HG03342 (cell line): ENCODE measurements at regions not wholly inside any gene's neighbourhood (a gene's known extent, or its start where the extent isn't known, plus 50 kb on each side); places are given as distances from the start of the nearest gene placed in this dataset.
"Not testable (repeated sequence)": the region's sequence is repeated elsewhere in the genome, so short reads cannot be mapped to it uniquely, and the experiment has no call there.

ENCODE experiments used
- ATAC-seq: cut with Tn5 transposase; IDR thresholded peaks from one replicate; pipeline ENCODE4 v1.9.1; 2021; ENCODE audit warnings: mild to moderate bottlenecking, moderate library complexity; ENCODE audit not compliant: unreplicated experiment

DNA sequence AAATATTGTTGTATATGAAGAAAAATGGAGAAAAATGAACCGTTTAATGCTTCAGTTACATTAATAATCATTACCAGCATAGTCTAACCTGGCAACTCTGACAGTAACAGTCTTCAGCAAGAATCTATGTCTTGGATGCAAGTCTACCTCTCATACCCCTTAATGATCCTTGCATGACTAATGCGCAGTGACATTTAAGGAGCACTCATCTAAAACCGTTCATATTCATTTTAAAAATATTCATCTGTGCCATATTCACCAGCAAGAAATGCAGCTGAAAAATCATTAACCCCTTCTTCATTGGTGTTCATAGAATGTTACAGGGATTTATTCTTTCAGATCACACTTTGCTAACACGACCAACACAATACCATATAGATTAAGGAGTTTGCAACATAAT lies 227.2 kb upstream of the ASCC3 start:
- ATAC-seq, result no peak

DNA sequence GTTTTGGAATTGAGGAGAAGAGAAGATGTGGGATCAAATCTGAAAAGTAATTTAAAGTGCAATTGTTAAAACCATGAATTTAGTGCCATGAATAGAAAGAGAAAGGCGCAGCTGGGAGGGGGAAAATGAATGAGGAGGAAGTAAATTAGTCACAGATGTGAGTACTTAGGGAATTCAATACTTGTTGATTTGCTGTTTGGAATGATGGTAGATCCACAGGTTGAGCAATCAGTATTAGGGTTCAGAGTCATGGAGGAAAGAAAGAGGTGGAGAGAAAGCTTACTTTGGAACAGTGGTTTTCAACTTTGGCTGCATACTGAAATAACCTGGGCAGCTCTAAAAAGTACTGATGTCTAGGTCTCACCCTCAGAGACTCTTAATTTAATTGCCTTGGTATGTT lies 229.7 kb upstream of the ASCC3 start:
- no peak for ATAC-seq

DNA sequence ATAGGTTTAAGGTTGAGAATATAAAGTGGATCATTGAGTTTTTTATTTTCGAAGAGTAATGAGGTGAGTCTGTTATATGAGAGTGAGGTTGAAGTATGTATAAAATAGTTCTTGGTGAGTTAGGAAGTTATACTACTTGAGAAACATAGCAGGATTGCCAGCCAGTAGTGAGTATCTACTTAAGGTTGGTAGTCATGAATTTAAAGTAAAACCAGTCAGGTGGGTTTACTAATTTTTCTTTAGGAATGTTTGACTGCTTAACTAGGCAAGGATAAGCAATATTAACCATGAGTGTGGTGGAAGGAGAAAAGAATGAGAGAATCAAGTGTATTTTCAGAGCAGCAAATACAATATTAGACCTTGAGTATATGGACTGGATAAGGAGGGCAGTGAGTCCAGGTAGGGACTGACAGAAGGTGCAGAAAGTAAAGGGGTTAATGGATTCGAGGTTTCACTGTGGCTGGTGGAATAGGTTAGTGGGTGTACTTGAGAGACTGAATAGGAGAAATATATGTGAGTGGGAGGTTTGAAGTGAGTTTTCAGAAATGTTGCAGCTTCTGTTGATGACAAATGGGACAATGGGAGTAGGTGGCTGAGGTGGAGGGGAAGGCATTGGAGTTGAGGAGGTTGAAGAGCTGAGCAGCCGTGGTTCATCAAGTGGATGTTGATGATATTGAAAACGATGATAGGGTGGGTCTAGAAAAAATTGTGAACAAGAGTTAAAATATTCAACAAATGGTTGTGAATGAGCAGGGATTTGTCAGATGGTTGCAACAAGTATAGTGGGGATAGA lies 232.5 kb upstream of the ASCC3 start:
- no peak for ATAC-seq

DNA sequence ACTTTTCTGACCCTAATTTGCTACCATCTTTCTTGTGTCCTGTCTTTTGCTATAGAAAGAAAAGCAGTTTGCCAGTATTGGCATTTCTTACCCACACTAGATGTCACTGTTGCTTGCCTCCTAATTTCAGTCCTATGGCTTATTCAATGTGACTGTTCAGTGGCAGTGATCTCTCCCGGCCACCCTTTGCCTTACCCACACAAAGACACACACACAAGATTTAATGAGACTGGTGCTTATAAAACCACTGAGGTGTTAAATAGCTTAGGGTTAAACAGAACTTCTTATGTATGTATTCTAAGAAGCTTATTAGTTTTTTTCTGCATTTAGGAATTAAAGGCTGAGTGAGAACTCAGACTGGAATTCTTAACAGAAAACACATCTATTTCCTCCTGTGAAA lies 233.6 kb upstream of the ASCC3 start:
- no peak for ATAC-seq

DNA sequence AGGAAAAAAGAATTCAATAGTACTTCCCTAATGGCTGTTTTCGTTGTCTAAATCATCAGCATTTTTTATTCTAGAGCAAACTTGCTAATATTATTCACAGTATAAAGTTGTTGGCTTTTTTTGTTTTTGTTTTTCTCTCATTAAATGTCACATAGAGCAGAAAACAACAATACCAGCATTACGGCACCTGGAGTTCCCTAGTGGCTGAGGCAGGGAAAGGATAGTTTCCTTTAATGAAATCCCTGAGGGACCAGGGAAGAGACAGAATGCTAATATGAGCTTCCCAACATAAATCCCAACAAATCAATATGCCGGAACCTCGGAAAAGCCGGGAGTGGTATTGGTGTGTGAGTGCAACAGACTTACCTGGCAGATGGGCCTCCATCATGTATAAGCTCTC lies 235.2 kb upstream of the ASCC3 start:
- no peak for ATAC-seq

DNA sequence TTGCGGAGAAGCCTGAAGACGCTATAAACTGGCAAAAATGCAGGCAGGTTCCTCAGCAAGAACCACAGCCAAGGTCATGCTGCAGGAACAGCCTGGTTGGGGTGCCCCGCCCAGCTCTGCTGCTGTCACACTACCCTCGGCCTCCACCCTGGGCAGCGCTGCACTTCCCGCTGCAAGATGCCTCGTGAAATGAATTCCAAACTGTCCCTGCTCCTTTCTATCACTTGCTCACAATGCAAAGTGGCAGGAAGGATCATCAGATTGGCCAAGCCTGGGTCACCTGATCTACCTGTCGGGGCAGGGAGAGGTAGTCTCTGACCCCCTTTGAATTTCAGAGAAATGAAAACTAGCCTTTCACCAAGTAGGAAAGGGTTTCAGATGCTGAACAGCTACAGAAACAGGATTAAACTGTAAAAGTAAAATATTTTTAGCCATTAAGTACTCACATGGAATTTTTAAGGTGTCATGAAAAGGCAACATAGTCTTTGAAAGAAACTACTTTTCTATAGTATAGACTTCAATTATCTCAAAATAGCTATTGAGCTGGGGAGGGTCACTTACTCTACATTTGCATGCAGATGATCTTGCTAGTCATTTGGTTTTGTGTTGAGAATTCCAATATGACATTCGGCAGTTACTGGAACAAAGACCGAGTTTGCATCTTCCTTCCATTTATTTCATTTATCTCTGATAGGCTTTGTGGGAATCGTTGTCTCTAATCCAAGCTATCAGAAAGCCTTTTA lies 236.4 kb upstream of the ASCC3 start:
- no peak for ATAC-seq

DNA sequence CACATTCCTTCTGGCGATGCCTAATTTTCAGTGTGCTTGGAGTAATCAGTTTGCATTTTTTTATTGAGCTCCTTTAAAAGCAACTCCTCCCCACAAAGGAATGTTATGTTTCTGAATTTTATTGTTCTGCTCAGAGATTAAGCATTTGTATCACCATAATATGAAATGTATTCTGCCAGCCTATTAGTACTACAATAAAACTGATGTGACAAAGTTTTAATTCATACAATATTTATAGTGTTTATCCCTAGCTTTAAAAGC lies 236.9 kb upstream of the ASCC3 start:
- ATAC-seq, result no peak

DNA sequence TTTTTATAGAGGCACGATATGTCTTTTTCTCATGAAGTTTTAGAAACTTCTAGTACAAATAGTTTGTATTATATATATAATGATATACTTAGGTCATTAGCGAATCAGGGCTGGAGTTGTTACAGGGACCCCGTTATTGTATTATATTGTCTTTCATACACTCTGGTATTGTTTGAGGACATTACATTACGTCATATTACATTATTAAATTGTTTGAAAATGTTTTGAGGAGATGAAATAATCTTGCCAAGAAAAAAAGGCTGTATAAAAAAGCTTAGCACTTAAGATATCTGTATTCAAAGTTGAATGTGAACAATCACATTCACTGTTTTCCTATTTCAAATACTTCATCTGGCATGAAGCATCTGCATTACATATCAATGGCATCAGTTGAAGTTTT lies 239.6 kb upstream of the ASCC3 start:
- no peak for ATAC-seq

DNA sequence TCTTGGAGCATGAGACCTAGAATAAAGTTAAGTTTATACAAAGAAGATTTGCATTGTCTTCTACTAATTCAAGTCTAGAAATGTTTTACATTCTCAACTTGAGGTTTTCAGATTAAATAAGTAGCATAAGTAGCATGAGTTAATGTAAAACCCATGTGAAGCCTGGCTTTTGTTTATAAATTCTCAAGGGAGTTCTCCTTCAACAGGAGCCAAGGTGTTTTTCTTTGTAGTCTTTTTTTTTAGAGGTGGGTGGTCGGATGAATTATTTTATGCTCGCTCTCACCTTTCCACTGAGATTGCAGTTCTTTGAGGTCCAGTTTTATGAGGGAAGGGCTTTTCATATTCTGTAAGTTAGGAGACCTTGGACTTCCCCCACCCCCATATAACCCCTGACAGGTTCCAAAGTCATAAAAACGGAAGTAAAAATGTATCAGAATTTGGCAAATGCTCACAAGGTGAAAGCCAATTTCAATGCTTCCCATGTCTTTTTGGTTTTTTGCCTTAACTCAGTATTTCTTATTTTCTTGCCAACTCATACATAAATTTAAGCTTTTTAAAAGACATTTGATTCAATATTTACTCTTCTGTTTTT lies 244.3 kb upstream of the ASCC3 start:
- ATAC-seq, result no peak

DNA sequence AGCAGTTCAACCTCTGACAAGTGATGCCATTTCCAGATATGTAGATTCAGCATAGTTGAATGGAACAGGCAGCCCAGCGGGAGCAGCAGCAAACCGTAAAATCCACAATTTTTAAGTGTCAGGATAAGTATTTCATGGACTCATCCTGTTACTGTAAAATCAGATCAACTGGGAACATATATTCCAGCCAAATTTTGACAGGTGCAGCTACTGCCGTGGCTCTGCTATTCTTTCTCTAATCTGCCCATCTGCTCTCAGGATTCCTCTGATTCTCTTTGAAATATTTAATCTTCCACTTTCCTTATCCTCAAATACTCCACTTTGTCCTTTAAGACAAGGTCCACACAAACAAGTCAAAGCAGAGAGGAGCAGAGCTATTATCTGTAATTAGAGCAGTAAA lies 245.4 kb upstream of the ASCC3 start:
- ATAC-seq, result no peak

DNA sequence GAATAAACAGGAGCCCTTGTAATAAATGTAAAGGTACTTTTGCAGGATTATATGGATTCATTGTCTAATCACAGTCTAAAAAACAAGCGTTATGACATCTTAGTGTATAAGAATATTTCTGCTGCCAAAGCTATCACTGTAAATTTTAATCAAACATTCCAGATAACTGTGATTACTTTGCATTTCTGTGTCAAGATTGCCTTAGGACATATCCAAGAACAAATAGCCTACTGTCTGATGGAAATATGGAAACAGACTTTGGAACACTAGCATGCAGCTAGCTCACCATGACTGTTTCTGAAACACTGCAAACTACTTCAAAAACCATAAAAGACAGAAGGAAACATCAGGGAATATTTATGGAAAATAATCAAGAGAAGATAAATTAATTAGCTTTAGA lies 248.7 kb upstream of the ASCC3 start:
- no peak for ATAC-seq

DNA sequence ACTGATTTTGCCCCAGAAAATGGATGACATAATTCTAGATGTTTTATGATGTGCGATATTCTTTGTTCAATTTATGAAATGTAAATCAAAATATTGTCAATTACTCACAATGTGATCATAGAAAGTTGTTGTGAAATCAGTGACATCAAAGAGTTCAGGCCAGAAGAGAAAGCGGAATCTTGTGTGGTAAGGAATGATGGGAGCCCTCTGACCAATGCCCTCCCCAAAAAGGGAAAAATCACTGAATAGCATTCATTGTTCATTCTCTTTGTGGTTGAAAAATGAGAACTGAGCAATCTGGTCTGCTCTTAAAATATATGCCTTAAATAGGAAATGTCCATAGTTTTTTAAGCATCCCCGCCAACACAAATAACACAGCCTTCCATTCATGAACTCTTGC lies 247.1 kb upstream of the GRIK2 start:
- ATAC-seq, result no peak

DNA sequence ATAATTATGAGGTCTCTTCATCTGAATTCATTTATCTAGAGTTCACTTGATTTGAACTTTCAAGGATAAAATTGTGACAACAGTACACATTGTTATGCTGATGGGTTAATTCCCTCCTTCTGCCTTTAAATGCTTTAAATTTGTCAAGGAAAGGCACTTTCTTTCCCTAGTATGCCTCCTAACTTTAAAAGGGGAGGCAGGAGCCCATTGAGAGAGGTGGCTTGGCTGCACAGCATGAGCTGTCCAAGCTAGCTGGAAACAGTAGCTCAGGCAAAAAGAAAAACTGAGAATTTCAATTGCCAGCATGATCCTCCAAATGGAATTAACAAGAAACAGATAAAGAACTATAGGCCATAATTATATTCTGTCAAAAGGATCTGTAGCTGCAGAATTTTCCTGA lies 243.3 kb upstream of the GRIK2 start:
- no peak for ATAC-seq

DNA sequence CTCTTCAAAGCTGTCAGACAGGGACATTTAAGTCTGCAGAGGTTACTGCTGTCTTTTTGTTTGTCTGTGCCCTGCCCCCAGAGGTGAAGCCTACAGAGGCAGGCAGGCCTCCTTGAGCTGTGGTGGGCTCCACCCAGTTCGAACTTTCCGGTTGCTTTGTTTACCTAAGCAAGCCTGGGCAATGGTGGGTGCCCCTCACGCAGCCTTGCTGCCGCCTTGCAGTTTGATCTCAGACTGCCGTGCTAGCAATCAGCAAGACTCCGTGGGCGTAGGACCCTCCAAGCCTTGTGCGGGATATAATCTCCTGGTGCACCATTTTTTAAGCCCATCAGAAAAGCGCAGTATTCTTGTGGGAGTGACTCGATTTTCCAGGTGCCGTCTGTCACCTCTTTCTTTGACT lies 235.9 kb upstream of the GRIK2 start:
- not testable (repeated sequence) for ATAC-seq

DNA sequence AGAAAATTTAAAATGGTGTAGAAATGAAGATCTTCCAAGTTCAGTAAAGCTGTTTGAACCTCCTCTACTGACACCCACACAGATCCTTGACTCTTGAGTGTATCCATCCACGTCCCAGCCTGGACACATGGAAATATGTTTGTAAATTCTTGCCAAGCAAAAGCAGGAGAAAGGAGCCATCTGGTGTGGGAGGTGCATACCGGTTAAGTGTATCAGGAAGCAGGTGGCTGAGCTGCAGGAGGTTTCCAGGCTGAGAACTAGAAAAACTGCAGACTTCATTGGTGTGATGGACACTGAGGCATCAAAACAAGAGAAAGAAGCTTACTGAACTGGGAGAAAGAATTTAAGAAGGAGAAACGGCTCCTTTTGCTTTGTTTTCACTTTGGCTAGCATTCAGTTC lies 229.9 kb upstream of the GRIK2 start:
- no peak for ATAC-seq

DNA sequence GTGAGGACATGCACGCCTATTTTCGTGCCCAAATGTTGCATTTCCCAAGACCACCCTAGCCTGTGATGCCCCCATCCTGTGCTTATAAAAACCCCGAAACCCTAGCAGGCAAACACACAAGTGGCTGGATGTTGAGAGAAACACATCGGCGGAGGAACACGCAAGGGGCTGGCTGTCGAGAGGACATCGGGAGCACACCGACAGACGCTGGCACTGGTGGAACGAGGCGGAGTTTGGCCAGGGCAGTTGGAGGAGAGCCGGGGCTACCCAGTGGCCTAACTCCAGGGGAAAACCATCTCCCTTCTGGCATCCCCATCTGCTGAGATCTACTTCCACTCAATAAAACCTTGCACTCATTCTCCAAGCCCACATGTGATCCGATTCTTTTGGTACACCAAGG lies 225.9 kb upstream of the GRIK2 start:
- no peak for ATAC-seq

DNA sequence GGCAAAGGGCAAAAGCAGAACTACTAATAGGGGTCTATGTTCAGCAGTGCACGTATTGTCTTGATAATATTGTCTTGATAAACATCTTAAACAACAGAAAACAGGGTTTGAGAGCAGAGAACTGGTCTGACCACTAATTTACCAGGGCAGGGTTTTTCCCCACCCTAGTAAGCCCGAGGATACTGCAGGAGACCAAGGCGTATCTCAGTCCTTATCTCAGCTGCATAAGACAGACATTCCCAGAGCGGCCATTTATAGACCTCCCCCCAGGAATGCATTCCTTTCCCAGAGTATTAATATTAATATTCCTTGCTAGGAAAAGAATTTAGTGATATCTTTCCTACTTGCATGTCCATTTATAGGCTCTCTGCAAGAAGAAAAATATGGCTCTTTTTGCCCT lies 222.5 kb upstream of the GRIK2 start:
- not testable (repeated sequence) for ATAC-seq

DNA sequence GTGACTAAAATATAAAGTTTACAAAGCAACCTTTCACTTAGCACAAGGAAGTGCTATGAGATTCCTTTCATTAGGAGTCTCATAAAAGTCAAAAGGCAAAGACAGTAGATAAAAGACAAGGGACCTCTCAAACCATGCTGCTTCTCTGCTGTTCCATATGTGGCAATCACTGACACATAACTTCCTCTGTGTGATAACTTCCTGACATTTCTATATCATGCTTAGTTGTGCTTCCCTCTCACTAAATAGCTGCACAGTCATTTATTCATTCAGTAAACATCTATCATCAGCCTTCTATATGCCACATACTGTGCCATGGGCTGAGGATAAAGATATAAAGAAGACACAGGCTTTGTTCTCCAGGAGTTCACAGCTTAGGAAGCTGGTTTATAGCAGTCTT lies 214.8 kb upstream of the GRIK2 start:
- ATAC-seq, result no peak

DNA sequence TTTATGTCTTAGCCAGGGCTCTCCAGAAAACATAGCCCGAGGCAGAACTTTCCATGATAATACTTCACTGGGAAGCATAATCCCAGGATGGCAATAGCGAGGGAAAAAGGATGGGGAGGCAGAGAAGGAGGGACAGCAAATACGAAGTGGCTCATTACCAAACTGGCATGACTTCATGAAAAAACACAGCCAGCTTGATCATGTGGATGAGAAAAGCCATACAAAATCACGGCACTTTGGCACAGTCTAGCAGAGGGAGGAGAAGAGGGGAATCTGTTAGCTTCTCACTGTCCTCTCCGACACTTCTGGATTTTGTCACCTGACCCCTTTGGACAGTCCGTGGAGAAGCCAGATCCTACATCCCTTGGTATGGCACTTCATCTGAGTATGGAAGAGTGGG lies 212.5 kb upstream of the GRIK2 start:
- ATAC-seq, result no peak

DNA sequence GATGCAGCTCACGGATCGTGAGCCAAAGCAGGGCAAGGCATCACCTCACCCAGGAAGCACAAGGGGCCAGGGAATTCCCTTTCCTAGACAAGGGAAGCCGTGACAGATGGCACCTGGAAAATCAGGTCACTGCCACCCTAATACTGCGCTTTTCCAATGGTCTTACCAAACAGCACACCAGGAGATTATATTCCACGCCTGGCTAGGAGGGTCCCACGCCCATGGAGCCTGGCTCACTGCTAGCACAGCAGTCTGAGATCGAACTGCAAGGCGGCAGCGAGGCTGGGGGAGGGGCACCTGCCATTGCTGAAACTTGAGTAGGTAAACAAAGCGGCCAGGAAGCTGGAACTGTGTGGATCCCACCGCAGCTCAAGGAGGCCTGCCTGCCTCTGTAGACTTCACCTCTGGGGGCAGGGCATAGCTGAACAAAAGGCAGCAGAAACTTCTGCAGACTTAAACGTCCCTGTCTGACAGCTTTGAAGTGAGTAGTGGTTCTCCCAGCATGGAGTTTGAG lies 205.2 kb upstream of the GRIK2 start:
- ATAC-seq, result not testable (repeated sequence)

DNA sequence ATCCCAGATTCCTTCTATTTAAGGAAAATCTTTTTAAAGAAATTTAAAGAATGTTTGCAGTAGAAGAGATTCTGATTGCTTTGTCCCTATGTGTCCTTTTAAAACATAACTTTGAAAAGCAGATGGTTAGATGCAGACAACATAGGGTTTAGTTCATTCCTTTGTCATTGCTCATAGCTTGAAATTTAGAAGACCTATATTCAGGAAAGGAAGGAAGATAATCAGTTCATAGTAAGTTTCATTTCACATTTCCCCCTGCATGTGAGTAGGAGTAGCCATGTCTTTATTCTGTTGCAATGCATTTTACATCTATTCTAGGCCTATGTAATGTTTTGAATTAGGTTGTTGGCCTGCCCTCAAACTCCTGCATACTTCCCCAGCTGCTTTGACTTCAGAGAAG lies 197.9 kb upstream of the GRIK2 start:
- no peak for ATAC-seq

DNA sequence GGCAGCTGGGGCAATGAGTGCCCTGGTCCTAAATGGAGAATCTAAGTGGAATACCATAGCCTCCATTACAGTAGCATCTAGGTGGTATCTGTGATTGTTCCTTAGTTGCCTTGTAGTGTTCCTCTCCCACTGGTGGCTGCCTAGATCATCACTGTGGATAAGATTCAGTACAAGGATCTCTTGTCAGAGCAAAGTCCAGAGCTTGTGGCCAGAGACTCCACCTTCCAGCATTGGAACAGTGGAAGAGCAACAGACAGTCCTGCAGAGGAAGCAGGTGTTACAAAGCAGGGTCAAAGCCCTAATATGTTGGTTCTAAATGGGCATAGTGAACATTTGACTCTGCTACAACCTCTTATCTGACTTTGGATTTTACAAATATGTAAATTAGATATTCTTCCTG lies 194.1 kb upstream of the GRIK2 start:
- no peak for ATAC-seq
